PC-9 (cell line): ENCODE measurements at regions not wholly inside any gene's neighbourhood (a gene's known extent, or its start where the extent isn't known, plus 50 kb on each side); places are given as distances from the start of the nearest gene placed in this dataset.

Experiments
- EZH2 ChIP-seq: fragments of 200-600 bp; sonication (generic); IDR thresholded peaks from 2 replicates; pipeline ENCODE4 v1.8.0; 2017; ENCODE audit warnings: antibody characterized with exemption, low read depth
- TF ChIP-seq, protein P1 (sequence below): fragments of 200-600 bp; sonication (generic); conservative IDR thresholded peaks from 2 replicates; pipeline ENCODE4 v1.6.1; 2017; ENCODE audit warnings: mixed run types, antibody characterized with exemption, mild to moderate bottlenecking, moderate library complexity

DNA sequence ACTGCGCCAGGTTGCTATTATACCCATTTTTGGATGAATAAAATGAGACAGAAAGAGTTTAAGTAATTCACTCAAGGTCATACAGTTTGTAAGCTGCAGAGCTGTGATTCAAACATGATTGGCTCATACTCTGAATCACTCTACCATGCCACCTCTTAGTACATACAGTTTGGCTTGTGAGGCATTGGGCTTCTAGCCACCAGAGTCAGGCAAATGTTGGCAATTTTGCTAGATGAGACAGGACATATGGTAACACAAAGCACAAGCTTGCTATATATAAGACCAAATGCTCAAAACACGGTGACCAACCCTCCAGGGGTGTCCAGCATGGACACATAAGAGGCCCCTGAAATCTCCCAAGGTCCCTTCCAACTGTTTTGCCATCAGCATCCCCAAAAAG is 236.0 kb upstream of the IRX5 start:
- TF ChIP-seq, protein P1, sequence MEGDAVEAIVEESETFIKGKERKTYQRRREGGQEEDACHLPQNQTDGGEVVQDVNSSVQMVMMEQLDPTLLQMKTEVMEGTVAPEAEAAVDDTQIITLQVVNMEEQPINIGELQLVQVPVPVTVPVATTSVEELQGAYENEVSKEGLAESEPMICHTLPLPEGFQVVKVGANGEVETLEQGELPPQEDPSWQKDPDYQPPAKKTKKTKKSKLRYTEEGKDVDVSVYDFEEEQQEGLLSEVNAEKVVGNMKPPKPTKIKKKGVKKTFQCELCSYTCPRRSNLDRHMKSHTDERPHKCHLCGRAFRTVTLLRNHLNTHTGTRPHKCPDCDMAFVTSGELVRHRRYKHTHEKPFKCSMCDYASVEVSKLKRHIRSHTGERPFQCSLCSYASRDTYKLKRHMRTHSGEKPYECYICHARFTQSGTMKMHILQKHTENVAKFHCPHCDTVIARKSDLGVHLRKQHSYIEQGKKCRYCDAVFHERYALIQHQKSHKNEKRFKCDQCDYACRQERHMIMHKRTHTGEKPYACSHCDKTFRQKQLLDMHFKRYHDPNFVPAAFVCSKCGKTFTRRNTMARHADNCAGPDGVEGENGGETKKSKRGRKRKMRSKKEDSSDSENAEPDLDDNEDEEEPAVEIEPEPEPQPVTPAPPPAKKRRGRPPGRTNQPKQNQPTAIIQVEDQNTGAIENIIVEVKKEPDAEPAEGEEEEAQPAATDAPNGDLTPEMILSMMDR, result no peak
- no peak for TF ChIP-seq EZH2
